SU-DHL-6 (cell line): ENCODE measurements at regions not wholly inside any gene's neighbourhood (a gene's known extent, or its start where the extent isn't known, plus 50 kb on each side); places are given as distances from the start of the nearest gene placed in this dataset.

Source experiments
- H2AFZ ChIP-seq: fragments of 200-600 bp; sonication (generic); 2 replicates; pipeline ENCODE4 v1.6.1; 2014; ENCODE audit warnings: low read depth, mild to moderate bottlenecking, moderate library complexity, mixed read lengths, antibody characterized with exemption, low read length; ENCODE audit not compliant: severe bottlenecking
- H3F3A ChIP-seq: fragments of 200-600 bp; shearing (Covaris generic); 2 replicates; pipeline ENCODE4 v1.6.0; 2016; ENCODE audit warnings: antibody characterized with exemption, mild to moderate bottlenecking; ENCODE audit not compliant: insufficient read depth
- H3K27ac ChIP-seq: fragments of 200-600 bp; sonication (generic); 2 replicates; pipeline ENCODE4 v1.5.1; 2016; ENCODE audit warnings: low read depth, mild to moderate bottlenecking, low read length, moderate library complexity, mixed read lengths
- H3K27me3 ChIP-seq: fragments of 200-600 bp; sonication (generic), shearing (Covaris generic); 2 replicates; pipeline ENCODE4 v1.6.0; 2014; ENCODE audit warnings: mild to moderate bottlenecking, low read length
- H3K36me3 ChIP-seq: fragments of 200-600 bp; sonication (generic); 2 replicates; pipeline ENCODE4 v1.6.1; 2014; ENCODE audit warnings: mild to moderate bottlenecking, low read length, mixed read lengths
- H3K4me2 ChIP-seq: fragments of 300-600, 200-600 bp; shearing (Covaris generic), sonication (generic); 2 replicates; pipeline ENCODE4 v1.6.0; 2014; ENCODE audit warnings: low read length, low read depth, mild to moderate bottlenecking; ENCODE audit not compliant: poor library complexity, severe bottlenecking
- H3K4me3 ChIP-seq: fragments of 200-600 bp; sonication (generic); 2 replicates; pipeline ENCODE4 v1.5.1; 2014; ENCODE audit warnings: antibody characterized with exemption, low read length, mild to moderate bottlenecking, mixed read lengths; ENCODE audit not compliant: insufficient read depth, poor library complexity, severe bottlenecking
- H3K79me2 ChIP-seq: fragments of 200-600 bp; sonication (generic); 2 replicates; pipeline ENCODE4 v1.6.1; 2014; ENCODE audit warnings: mild to moderate bottlenecking, low read length, moderate library complexity; ENCODE audit not compliant: insufficient read depth
- H3K9ac ChIP-seq: fragments of 200-600 bp; sonication (generic); 2 replicates; pipeline ENCODE4 v1.7.0; 2014; ENCODE audit warnings: mild to moderate bottlenecking, low read length
- H3K9me2 ChIP-seq: fragments of 200-600 bp; sonication (generic); replicated peaks from 2 replicates; pipeline ENCODE4 v1.6.1; 2014; ENCODE audit warnings: low read length; ENCODE audit not compliant: insufficient read depth
- H3K9me3 ChIP-seq: fragments of 200-600 bp; sonication (generic); 2 replicates; pipeline ENCODE4 v1.6.1; 2014; ENCODE audit warnings: low read length, mixed read lengths; ENCODE audit not compliant: insufficient read depth
- H4K20me1 ChIP-seq: fragments of 200-600 bp; sonication (generic); 2 replicates; pipeline ENCODE4 v1.6.1; 2014; ENCODE audit warnings: low read depth, mild to moderate bottlenecking, antibody characterized with exemption, low read length, moderate library complexity, mixed read lengths
- CTCF ChIP-seq: fragments of 200-600 bp; sonication (generic); IDR thresholded peaks from one replicate; pipeline ENCODE4 v1.5.1; 2017; ENCODE audit warnings: antibody characterized with exemption, mild to moderate bottlenecking, low read length, moderate library complexity; ENCODE audit not compliant: insufficient read depth, poor library complexity, severe bottlenecking
- EZH2phosphoT487 ChIP-seq: fragments of 200-600 bp; sonication (generic), shearing (Covaris generic); conservative IDR thresholded peaks from 2 replicates; pipeline ENCODE4 v1.6.1; 2018; ENCODE audit warnings: mild to moderate bottlenecking, antibody characterized with exemption, low read length, moderate library complexity, mixed read lengths

GRCh38 chr4:26008737-26009136 is 94.7 kb downstream of the SMIM20 start:
- no peak overlapping the region for H2AFZ ChIP-seq
- no peaks in the 10 kb centered on the region for H3K36me3 ChIP-seq
- peaks cover 3% of the 10 kb centered on the region for H3K27me3 ChIP-seq
- H3K9me3 ChIP-seq, result no peaks in the 10 kb centered on the region
- no peak overlapping the region for H3K4me3 ChIP-seq
- no peak for TF ChIP-seq CTCF
- TF ChIP-seq EZH2phosphoT487, result no peak
- H3K79me2 ChIP-seq, result no peaks in the 10 kb centered on the region
- no peak overlapping the region for H3K9ac ChIP-seq
- H4K20me1 ChIP-seq, result no peaks in the 10 kb centered on the region
- no peak overlapping the region for H3K4me2 ChIP-seq
- no peaks in the 10 kb centered on the region for H3K9me2 ChIP-seq
- H3F3A ChIP-seq, result no peaks in the 10 kb centered on the region
- no peak overlapping the region for H3K27ac ChIP-seq

GRCh38 chr4:26009502-26009901 is 95.5 kb downstream of the SMIM20 start:
- Histone ChIP-seq H3K4me2 (no peak overlapping the region), H3K27ac (no peak overlapping the region), H3K27me3 (peaks cover 3% of the 10 kb centered on the region), H3K36me3 (no peaks in the 10 kb centered on the region), H4K20me1 (no peaks in the 10 kb centered on the region), H2AFZ (no peak overlapping the region), H3K9me3 (no peaks in the 10 kb centered on the region), H3K9me2 (no peaks in the 10 kb centered on the region), H3K9ac (no peak overlapping the region), H3F3A (no peaks in the 10 kb centered on the region), H3K4me3 (no peak overlapping the region), H3K79me2 (no peaks in the 10 kb centered on the region)
- TF ChIP-seq EZH2phosphoT487 (no peak), CTCF (no peak)

GRCh38 chr4:26010304-26010703 is 96.3 kb downstream of the SMIM20 start:
- Histone ChIP-seq H3K9me3 (no peaks in the 10 kb centered on the region), H3K27me3 (peaks cover 3% of the 10 kb centered on the region), H3K27ac (no peak overlapping the region), H3K36me3 (no peaks in the 10 kb centered on the region), H3K9ac (no peak overlapping the region), H3K4me3 (no peak overlapping the region), H2AFZ (no peak overlapping the region), H3K9me2 (no peaks in the 10 kb centered on the region), H3K79me2 (no peaks in the 10 kb centered on the region), H3K4me2 (no peak overlapping the region), H3F3A (no peaks in the 10 kb centered on the region), H4K20me1 (no peaks in the 10 kb centered on the region)
- TF ChIP-seq CTCF, result no peak
- no peak for TF ChIP-seq EZH2phosphoT487

- Histone ChIP-seq H3K4me2 (no peak overlapping the region), H3K4me3 (no peak overlapping the region), H2AFZ (no peak overlapping the region), H4K20me1 (no peaks in the 10 kb centered on the region), H3K79me2 (no peaks in the 10 kb centered on the region), H3K9ac (no peak overlapping the region), H3K27ac (no peak overlapping the region), H3K36me3 (no peaks in the 10 kb centered on the region), H3K27me3 (no peaks in the 10 kb centered on the region), H3K9me2 (no peaks in the 10 kb centered on the region), H3F3A (no peaks in the 10 kb centered on the region), H3K9me3 (no peaks in the 10 kb centered on the region)
- TF ChIP-seq EZH2phosphoT487 (no peak), CTCF (no peak)
Observed at GRCh38 chr4:26013629-26014028, 99.6 kb downstream of the SMIM20 start.
